Hematopoietic multipotent progenitor cell treated with erythropoietin and hydrocortisone succinate and interleukin-3 and kit ligand, for 4 days (in vitro differentiated cells): ENCODE measurements at regions not wholly inside any gene's neighbourhood (a gene's known extent, or its start where the extent isn't known, plus 50 kb on each side); places are given as distances from the start of the nearest gene placed in this dataset.

ENCODE experiments used
- DNase-seq: peaks from one replicate; pipeline ENCODE4 v3.0.0-alpha.2; 2015

- DNase-seq, result no peak
Measured at GRCh38 chr1:94637121-94637520, 95.6 kb upstream of the F3 start.

DNA sequence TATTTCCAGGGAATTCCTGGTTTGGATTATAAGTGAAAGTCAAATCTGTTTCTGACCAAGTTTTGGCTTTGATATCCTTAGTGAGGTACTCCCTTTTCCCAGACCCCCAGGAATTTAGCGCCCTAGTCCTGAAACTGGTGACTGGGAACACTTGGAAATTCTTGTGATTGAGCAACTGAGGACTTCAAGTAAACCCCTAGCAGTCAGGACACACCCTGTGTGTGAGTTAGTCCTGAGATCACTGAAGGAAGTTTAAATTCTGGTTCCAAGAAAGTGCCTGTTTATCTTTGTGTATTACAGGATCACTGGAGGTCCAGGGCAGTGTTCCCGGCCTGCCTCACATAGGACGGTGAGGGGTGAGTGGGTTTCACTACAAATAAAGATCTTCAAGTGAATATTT is 95.1 kb upstream of the F3 start:
- no peak for DNase-seq

- DNase-seq, result no peak
Measured at GRCh38 chr1:94636100-94636499, 94.5 kb upstream of the F3 start.

DNA sequence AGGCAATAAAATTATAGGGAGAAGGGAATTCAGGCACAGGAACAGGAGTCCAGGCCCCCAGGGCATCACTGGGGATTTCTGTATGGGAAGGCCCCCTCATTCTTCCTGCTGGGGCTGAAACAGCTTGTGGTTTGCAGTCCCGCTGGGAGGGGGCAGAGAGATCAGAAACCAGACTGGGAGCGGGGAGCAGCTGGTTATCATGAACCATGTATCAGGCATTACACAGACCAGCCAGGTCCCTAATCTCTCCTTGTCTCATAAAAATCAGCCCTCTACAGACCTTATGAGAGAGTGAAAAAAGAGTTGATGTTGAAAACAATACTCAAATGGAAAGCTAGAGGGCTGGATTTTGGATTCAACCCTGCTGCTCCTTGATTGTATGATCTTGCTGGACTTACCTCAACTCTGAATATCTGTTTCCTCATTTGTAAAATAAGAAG is 93.4 kb upstream of the F3 start:
- peak; percentile 89 for DNase-seq

- no peak for DNase-seq
Measured at GRCh38 chr1:94633051-94633450, 91.5 kb upstream of the F3 start.

DNA sequence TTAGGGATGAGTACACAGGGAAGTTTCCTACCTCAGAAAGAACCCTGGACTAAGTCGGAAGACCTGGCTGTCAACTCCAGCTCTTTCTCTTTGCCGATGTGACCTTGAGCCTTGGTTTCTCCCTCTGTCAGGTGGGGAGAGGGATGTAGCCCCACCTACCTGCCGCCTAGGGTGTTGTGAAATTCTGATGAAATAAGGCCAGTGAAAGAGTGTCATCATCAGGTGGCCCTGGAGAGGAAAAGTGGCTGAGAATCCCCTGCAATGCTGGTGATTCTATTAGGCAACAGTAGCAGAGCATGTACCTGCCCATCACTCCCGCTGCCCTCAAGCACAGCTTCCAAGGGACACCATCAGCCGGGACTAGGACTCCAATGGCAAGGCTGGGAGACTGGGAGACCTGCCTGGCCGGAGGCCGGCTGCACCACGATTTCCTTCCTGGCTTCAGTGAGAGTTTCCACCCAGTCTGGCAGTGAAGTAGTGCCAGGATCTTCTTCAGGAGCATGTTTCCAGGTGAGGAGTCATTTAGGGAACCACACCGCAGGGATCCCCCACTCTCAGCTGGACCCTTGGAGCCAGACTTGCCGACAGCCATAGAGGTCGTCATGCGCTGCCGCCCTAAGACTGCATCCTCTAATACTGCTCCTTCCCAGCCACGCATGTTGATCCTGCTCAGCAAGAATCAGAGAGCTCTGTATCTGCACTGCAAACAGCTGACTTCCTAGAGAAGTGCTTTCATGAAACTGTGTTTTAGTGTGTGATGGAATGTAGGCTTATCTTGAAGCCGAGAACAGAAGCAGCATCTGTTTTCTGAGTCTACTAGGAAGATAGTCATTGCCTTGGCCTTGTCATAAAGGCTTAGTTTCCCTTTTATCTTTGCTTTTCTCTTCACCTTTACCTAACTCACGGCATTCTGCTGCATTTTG is 88.0 kb upstream of the F3 start:
- no peak for DNase-seq

DNA sequence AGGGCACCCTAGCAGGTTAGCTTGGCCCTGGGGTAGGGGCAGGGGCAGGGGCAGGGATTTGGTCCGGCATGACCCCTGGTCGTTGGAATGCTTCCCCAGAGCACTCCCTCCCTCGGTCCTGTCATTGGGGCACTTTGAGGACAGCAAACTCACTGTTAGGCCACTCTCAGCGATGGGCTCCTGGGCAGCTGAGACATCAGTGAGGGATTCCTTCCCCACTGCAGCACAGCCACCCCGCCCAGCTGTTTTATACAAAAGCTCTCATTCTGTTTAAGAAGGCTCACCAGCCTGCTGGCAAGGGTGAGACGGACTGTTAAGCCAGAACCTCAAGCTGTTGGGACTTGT is 86.9 kb upstream of the F3 start:
- no peak for DNase-seq

DNA sequence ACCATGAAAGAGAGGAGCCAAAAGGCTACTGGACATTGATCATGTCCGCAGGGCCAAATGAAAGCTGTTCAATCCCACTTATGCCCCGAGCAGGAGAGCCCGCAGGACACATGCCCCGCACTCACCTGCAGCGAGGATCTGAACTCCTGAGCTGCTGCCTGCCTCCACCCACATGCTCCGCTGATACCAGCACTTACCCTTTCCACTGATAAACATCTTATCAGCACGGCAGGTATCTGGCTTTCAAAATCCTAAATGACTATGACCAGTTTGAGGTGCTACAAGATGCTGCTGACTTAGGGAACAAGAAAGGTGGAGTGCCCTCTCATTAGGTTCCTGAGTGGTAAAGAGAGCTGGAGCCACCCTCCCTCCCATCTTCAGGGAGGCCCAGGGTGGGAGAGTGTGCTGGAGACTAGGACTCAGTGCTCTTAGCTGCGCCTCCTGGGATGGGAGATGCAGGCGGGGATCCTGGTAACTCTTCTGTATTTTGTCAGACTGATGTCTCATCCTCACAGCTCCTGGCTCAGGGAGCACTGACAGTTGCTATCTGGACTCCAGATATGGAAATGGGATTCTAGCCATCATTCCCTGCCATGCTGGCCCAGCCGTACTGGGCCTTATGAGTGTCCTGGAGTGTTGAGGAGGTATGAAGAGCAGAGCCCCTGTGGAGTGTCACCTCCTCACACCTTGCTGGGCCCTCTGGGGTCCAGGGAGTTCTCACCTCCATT is 86.4 kb upstream of the F3 start:
- DNase-seq, result no peak

DNA sequence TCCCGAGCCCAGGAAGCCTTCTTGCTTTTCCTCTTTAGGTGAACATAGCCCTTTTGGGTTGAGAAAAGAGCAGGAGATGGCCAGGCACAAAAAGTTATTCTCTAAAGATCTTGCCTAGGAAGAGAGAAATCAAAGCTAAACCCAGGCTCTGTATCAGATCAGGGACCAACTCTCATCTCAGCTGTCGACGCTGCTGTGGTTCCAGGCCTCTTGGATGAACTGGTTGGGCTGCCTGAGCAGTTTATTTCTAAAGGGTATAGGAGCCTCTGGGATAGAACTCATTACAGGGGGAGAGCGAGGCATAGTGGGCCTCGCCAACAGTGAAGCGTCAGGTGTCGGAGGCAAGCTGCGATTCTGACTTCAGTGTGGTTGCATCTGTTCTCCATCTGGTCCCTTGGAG is 82.6 kb upstream of the F3 start:
- no peak for DNase-seq

DNA sequence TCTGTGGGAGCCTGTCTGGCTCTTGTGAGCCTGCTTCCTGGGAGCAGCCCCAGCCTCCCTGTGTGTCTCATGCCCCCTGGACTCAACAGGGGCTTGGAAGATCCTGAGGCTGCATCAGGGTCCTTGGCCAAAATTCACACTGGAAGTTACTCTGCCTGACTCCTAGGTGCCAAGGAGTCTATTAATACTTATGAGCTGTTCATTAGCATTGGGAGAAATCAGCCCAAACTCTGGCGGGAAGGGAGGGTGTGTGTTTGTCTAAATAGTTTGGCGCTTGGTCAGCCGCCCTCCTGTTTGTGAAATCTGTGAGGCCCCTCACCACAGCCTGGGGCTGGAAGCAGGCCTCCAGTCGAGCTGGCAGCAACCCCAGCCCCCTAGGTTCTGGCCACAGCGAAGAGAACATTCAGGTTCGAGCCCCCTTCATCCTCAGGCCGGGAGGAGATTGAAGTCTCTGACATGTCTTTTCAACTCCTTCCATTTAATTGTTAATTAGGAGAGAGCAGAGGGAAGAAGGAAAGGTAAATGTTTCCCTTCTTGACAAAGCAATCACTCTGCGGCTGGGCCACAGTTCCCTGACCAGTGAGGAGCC is 82.1 kb upstream of the F3 start:
- DNase-seq, result no peak

GRCh38 chr1:94622757-94623156 is 81.2 kb upstream of the F3 start:
- DNase-seq, result no peak

DNA sequence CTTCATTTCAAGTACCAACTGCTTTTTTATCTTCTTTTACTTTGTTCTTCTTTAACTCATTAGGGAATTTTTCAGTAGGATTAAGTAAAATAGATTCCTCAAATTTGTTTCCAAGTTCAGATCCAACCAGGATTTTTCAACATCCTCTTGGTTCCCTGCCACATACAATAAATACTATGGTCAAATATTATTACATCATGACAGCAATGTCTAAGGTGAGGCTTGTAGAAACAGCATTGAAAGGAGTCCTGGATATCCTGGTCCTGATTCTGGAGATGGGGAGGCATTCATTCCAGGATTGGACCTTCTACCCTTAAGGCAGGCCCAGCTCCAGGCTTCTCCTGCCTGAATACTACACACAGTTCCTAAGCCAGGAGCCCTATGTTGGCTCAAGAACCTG is 80.2 kb upstream of the F3 start:
- DNase-seq, result no peak

DNA sequence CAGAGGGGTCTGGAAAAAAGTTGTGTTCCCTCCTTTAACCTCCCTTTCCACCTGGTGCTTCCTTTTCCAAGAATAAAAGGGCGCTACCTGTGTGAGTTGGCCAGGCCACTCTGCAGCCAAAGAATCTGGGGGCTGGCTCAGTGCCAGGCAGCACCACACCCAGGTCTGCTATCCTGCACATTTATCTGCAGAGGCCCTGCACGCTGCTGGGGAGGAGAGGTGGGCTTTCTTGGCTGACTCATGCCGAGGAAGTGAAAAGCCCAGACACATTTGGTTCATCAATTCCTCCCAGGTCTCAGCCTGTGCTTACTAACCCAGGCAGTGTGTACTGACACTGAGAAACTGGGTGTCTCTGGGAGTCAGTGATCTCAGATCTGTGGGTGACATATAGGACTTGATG is 79.8 kb upstream of the F3 start:
- peak; percentile 68 for DNase-seq

GRCh38 chr1:94620345-94621031 is 78.9 kb upstream of the F3 start:
- no peak for DNase-seq

GRCh38 chr1:94619731-94620130 is 78.2 kb upstream of the F3 start:
- no peak for DNase-seq

DNA sequence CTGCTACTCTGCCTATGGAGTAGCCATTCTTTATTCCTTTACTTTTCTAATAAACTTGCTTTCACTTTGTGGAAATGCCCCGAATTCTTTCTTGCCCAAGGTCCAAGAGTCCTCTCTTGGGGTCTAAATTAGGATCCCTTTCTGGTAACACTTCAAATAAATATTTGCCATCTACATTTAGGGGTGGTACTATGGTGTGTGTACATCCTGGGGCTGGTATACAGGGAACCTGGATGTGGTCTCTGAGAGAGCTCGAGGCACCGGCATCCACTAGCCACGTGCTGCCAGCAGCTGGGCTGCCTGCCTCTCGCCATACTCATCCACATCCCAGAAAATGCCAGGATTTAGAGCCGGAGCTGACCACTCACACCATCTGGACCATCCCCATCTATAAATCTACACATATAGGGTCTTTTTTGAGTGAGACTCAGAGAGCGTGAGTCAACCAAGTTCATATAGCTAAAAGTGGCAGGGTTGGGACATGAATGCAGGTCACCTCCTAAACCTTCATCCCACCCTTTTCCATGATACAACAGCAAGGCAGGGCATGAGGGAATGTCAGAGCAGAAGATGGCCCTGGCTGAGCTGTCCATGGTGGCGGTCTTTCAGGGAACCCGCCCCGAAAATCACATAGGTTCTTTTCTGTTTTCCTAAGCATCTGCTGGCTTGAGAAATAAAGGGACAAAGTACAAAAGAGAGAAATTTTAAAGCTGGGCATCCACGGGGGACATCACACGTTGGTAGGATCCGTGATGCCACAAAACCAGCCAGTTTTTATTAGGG is 76.6 kb upstream of the F3 start:
- DNase-seq, result no peak

- DNase-seq, result no peak
Measured at GRCh38 chr1:94617134-94617805, 75.7 kb upstream of the F3 start.

DNA sequence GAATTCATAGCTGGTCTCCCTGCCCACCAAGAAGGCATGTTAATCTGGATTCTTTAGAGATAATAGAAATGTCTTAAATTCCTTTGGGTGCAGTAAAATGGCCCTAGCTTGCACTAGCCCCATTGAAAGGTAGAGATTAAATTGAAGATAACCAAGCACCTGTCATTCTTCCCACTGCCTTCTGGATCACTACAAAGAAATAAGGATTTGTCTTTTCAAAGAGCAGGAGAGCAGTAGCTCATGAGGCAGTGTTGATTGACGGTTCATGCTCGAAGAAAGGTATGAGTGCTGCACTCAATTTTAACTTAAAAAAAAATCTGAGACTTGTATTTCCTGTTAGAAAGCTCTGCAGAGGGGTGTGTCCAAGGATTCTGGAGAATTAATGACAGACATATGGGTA is 74.9 kb upstream of the F3 start:
- no peak for DNase-seq

DNA sequence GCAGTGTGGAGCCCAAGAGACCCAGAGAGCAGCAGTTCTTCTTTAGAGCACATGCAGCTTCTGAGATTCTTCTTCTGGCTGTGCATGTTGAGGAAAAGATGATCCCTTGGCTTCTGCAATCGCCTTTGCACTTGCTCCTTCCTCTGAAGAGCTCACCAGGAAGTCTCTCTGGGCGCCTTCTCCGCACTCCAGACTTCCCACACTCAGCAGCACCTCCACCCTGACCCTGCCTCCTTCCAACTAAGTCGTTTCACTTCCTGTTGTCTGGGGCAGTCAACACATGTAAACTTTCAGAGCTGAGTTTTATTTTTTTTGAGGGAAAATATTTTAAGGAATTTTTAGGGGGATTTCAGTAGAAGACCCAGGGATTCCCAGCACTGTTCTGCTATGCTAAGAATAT is 73.4 kb upstream of the F3 start:
- DNase-seq, result peak; percentile 18

- DNase-seq, result no peak
Measured at GRCh38 chr1:94614168-94614815, 72.7 kb upstream of the F3 start.

DNA sequence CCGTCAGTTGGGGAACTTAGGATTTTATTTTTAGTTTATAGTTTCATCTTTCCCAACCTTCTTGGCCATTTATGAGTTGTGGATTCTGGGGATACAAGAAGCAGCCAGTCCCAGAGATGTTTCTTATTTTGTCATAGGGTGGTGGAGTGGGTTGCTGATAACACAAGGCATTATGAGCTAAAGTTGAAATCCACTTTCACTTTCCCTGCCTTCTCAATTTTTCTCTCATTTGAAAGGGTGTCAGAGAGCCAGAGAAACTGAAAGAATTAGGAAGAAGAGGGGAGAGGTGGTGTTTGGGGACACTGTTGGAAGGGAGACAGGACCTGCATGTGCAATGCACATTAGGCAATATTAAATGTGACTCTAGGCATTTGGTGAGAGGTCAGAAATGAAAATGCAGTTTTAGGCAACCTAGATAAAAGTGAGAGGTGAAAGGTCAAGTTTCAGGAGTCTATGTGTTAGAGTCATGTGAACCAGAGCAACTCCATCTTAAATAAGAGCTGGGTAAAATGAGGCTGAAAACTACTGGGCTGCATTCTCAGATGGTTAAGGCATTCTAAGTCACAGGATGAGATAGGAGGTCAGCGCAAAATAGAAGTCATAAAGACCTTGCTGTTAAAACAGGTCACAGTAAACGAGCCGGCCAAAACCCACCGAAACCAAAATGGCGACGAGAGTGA is 71.1 kb upstream of the F3 start:
- DNase-seq, result no peak
